GM12875 (cell line): ENCODE measurements at regions not wholly inside any gene's neighbourhood (a gene's known extent, or its start where the extent isn't known, plus 50 kb on each side); places are given as distances from the start of the nearest gene placed in this dataset.
"Not testable (repeated sequence)": the region's sequence is repeated elsewhere in the genome, so short reads cannot be mapped to it uniquely, and the experiment has no call there.

Experiments
- H3K4me3 ChIP-seq: one replicate; pipeline ENCODE4 v1.5.1; 2011; ENCODE audit warnings: low read depth, low read length, control low read depth
- CTCF ChIP-seq: IDR thresholded peaks from 2 replicates; pipeline ENCODE4 v1.5.1; 2011; ENCODE audit warnings: low read depth, mild to moderate bottlenecking, control low read depth, inconsistent platforms, low read length, moderate library complexity, borderline replicate concordance; ENCODE audit not compliant: insufficient read depth

- TF ChIP-seq CTCF, result no peak
- H3K4me3 ChIP-seq, result no peak overlapping the region
These were observed 216.5 kb upstream of the DMRT1 start for GRCh38 chr9:624935-625500.

- H3K4me3 ChIP-seq, result no peak overlapping the region
- no peak for TF ChIP-seq CTCF
These were observed 215.9 kb upstream of the DMRT1 start for GRCh38 chr9:625613-626012.

- not testable (repeated sequence) for H3K4me3 ChIP-seq
These were observed 215.4 kb upstream of the DMRT1 start for GRCh38 chr9:626114-626513.

- no peak overlapping the region for H3K4me3 ChIP-seq
- TF ChIP-seq CTCF, result no peak
These were observed 214.9 kb upstream of the DMRT1 start for GRCh38 chr9:626596-626995.

GRCh38 chr9:627336-627970, 214.0 kb upstream of the DMRT1 start:
- no peak for TF ChIP-seq CTCF
- no peak overlapping the region for H3K4me3 ChIP-seq

GRCh38 chr9:629146-629545, 212.4 kb upstream of the DMRT1 start:
- H3K4me3 ChIP-seq, result no peak overlapping the region
- TF ChIP-seq CTCF, result no peak

GRCh38 chr9:630817-631216, 210.7 kb upstream of the DMRT1 start:
- no peak for TF ChIP-seq CTCF
- no peak overlapping the region for H3K4me3 ChIP-seq
